GM12873 (cell line): ENCODE measurements at regions not wholly inside any gene's neighbourhood (a gene's known extent, or its start where the extent isn't known, plus 50 kb on each side); places are given as distances from the start of the nearest gene placed in this dataset.

Source experiments
- CTCF ChIP-seq: IDR thresholded peaks from 2 replicates; pipeline ENCODE4 v1.5.1; 2012; ENCODE audit warnings: low read depth, mild to moderate bottlenecking, moderate library complexity, low read length, control low read depth; ENCODE audit not compliant: insufficient read depth; ENCODE audit errors: missing control alignments

DNA sequence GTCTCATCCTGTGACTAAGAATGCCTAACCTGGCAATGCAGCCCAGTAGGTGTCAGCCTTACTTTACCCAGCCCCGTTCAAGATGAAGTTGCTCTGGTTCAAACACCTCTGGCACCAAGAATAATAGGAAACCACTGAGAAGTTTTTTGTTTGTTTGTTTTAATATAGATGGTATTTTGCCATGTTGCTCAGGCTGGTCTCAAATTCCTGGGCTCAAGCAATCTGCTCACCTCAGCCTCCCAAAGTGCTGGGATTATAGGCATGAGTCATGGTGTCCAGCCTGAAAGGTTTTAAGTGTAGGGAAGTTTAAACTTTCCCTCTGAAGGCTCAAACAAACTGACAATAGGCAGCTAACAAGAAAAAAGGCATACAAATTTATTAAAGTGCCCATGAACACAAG is 51.2 kb upstream of the ABCC4 start:
- no peak for TF ChIP-seq CTCF

DNA sequence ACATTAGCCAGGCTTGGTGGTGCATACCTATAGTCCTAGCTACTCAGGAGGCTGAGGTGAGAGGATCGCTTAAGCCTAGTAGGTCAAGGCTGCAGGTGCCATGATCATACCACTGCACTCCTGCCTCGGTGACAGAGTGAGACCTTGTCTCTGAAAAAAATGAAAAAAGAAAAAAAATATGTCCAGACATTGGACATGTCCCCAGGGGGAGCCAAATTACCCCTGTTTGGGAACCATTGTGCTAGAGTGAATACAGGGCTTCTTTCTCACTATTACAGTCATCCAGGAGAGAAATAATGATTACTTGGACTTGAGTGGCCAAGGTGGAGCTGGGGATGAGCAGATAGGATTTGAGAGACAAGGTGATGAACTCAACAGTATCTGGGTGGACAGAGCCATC is 52.9 kb upstream of the ABCC4 start:
- no peak for TF ChIP-seq CTCF

DNA sequence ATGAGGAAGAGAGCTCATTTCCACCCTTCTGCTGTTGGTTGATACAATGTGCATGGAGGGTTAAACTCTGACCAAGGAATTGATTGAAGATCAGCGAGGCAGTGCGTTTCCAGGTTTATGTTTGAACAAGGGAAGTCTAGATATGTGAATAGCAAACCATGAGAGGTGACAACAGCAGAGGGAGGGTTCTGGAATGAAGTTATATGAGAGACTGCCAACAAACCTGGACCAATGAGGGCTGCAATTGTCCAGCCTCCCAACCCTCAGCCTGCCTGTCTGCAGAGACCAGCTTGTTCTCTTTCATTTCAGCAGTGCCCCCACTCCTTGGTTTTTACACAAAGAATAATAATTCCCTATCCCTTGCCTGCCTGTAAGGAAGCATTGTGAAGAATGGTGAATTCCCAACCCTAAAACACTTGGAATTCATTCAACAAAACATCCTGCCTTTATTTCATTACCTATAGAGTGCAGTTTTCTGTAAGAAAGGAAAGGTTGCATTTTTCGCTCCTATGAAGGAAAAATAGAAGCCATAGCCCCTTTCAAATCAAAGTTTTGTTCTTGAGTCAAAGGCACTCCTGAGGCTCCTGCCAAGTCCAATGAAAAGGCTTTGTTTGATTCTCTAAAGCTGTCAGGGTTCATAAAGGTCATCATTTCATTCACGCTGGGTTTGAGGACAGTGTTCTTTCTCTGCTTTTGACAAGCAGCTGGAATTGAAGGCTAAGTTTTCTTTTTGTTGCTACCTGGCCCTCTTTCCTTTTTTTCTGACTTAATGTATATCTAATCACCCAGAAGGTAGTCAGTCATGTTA is 53.6 kb upstream of the ABCC4 start:
- TF ChIP-seq CTCF: no peak

GRCh38 chr13:95355494-95355893 is 54.2 kb upstream of the ABCC4 start:
- TF ChIP-seq CTCF: no peak

DNA sequence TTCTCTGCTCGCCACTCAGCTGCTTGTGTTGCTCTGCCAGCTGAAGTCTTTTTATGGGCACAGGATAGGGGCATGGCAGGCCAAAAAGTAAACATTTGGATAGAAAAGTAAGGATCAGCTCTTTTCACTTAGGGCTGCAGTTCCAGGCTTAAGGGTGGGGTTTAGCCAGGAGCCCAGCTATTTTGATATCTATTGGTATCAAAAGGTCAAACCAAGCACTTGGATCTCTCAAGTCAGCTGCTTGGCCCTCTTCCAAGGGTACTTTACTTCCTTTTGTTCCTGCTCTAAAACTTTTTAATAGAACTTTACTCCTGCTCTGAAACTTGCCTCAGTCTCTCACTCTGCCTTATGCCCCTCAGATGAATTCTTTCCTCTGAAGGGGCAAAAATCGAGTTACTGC is 55.7 kb upstream of the ABCC4 start:
- no peak for TF ChIP-seq CTCF

DNA sequence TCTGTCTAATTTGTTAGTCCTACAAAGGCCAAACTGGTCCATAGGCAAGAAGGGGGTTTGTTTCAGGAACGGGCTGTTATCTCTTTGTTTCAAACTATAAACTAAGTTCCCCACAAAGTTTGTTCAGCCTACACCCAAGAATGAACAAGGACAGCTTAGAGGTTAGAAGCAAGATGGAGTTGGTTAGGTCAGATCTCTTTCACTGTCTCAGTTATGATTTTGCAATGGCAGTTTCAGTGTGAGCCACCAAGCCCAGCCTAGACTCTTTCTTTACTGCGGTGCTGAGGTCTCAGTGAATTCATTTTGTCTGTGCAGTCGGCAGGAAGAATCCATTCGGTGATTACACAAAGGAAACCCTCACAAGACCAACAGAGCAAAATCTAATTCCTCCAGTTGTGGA is 56.6 kb upstream of the ABCC4 start:
- TF ChIP-seq CTCF: no peak

- TF ChIP-seq CTCF: no peak
Measured at GRCh38 chr13:95360052-95360451, 58.8 kb upstream of the ABCC4 start.
